Naive B cell (primary cell): ENCODE measurements at regions not wholly inside any gene's neighbourhood (a gene's known extent, or its start where the extent isn't known, plus 50 kb on each side); places are given as distances from the start of the nearest gene placed in this dataset.
A peak's percentile ranks its signal among the peaks of the same experiment; 100 is the strongest.

Experiments
- ATAC-seq, 2 donors: fragments of 150-1000 bp; cut with Tn5 transposase; 2 replicates each; pipeline ENCODE4 v1.10.0; 2021; ENCODE audit warnings: low read depth in 2 of 2, mild to moderate bottlenecking in 2 of 2, moderate library complexity in 2 of 2
- DNase-seq: peaks from one replicate; pipeline ENCODE4 v3.0.0; 2022
- H3K27ac Mint-ChIP-seq, 6 donors: one replicate each; pipeline ENCODE4 v1.8.0; 2020 to 2022; ENCODE audit warnings: mild to moderate bottlenecking in 6 of 6, mixed read lengths in 6 of 6, moderate library complexity in 5 of 6, inconsistent platforms in 2 of 6
- H3K27me3 Mint-ChIP-seq, 3 donors: one replicate each; pipeline ENCODE4 v1.8.0; 2021 to 2022; ENCODE audit warnings: mixed read lengths in 3 of 3, mild to moderate bottlenecking in 1 of 3
- H3K36me3 Mint-ChIP-seq, 2 donors: one replicate each; pipeline ENCODE4 v1.8.0; 2020 to 2022; ENCODE audit warnings: mixed read lengths in 2 of 2, inconsistent platforms in 1 of 2, mild to moderate bottlenecking in 1 of 2
- H3K4me1 Mint-ChIP-seq, 3 donors: one replicate each; pipeline ENCODE4 v1.8.0; 2020 to 2022; ENCODE audit warnings: mixed read lengths in 3 of 3, inconsistent platforms in 1 of 3, mild to moderate bottlenecking in 1 of 3, moderate library complexity in 1 of 3
- H3K4me3 Mint-ChIP-seq, 8 donors: one replicate each; pipeline ENCODE4 v1.8.0; 2020 to 2022; ENCODE audit warnings: mild to moderate bottlenecking in 8 of 8, mixed read lengths in 8 of 8, moderate library complexity in 8 of 8, inconsistent platforms in 2 of 8
- H3K9me3 Mint-ChIP-seq, 7 donors: one replicate each; pipeline ENCODE4 v1.8.0; 2020 to 2022; ENCODE audit warnings: mixed read lengths in 7 of 7, mild to moderate bottlenecking in 5 of 7, inconsistent platforms in 2 of 7, moderate library complexity in 1 of 7

DNA sequence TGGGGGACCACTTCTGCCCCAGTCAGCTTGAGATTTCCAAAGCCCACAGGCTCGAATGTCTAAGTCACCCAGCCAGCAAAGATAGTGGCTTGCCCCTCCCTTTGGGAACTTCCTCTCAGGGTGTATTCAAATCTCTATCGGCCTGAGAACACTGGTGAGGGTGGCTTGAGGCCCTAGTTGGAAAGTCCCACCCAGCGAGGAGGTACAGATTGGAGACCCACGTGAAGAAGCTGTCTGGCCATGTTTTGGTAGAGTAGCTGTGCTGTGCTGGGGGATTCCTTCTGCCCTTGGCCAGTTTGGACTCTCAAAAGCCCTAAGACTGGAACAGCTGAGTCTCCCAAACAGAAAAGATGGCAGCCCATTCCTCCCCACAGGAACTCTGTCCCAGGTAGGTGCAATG lies 172.7 kb upstream of the RIOK2 start:
- ATAC-seq = peak in 1 of 2 donors; percentile 67
- no peak for DNase-seq
- Mint-ChIP-seq H3K27me3 (no peaks in the 10 kb centered on the region), H3K9me3 (peaks cover 25 to 74% (median 45%) of the 10 kb centered on the region in 7 donors), H3K36me3 (peaks cover 48 to 71% of the 10 kb centered on the region in 2 donors), H3K27ac (no peak overlapping the region), H3K4me3 (peak overlapping the region in 1 of 8 donors; percentile 2), H3K4me1 (peaks cover 0 to 4% (median 2%) of the 10 kb centered on the region in 3 donors)

DNA sequence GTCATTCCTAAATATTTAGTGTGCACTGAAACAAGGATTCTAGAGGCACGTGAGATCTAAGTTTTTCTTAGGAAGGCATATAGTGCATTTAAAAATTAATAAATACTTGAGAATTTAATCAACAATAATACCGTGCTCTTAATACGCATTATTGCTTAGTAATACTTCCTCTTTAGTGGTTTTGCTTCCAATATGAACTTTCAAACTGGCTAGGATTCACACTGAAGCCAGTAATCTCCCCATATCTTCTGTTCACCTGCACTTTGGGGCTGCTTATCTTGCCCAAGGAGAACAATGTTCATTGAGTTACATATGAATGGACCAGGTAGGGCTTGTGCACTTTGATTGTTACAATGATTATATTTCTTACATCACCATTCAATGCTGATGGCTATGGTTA lies 180.5 kb upstream of the RIOK2 start:
- Mint-ChIP-seq H3K27ac (no peak overlapping the region), H3K9me3 (peaks cover 3 to 18% (median 13%) of the 10 kb centered on the region in 7 donors), H3K4me1 (peaks cover 0 to 2% (median 0%) of the 10 kb centered on the region in 3 donors), H3K27me3 (no peaks in the 10 kb centered on the region), H3K4me3 (no peak overlapping the region), H3K36me3 (peaks cover 6 to 8% of the 10 kb centered on the region in 2 donors)
- DNase-seq (no peak), ATAC-seq (no peak)

DNA sequence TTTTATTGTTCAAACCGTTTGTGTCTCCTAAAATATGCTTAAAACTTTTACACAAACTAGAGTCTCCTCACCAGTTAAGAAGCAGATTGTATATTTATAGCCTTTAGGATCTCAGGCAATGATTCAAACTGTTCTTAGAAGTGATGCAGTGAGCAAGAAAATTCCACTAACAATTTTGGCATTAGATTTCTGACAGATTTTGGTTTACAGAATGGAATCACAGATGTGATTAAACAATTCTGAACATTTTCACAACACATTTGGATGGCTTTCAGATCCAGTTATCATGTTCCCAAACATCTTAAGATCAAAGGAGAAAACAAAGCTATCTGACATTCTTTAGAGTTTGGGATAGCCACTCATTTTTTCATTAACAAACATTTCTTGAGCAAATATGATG lies 181.7 kb upstream of the RIOK2 start:
- peaks cover 0 to 2% (median 0%) of the 10 kb centered on the region in 3 donors for H3K4me1 Mint-ChIP-seq
- H3K36me3 Mint-ChIP-seq = peaks cover 6 to 8% of the 10 kb centered on the region in 2 donors
- DNase-seq = no peak
- no peaks in the 10 kb centered on the region for H3K27me3 Mint-ChIP-seq
- peaks cover 3 to 17% (median 14%) of the 10 kb centered on the region in 7 donors for H3K9me3 Mint-ChIP-seq
- ATAC-seq = no peak
- H3K4me3 Mint-ChIP-seq = no peak overlapping the region
- H3K27ac Mint-ChIP-seq = no peak overlapping the region

DNA sequence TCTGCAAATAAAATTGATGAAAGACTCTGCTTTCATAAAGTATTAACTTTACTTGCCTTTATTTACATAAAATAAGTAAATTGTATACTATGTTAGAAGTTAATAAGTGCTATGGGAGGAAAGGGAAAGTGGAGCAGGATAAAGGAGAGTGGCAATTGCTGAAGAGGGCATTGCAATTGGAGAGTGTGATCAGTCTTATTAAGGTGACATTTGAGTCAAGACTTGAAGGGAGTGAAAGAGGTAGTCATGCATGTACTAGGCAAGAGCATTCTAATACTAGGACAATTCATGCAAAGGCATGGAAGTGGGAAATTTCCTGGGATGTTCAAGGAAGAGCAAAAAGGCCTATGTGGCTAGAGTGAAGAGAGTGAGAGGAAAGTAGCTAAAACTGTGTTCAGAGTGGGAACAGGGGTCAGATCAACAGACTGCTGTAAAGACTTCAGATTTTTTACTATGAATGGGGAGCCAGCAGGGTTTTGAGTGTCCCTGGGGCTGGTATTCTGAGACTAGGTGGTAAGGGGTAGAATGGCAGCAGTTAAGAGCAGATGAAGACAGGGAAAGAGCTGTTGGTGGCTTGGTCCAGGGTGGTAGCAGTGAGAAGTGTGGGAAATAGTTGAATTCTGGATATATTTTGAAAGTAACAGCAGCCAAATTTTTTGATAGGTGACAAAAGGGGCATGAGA lies 182.3 kb upstream of the RIOK2 start:
- peak overlapping the region in 1 of 6 donors; percentile 14 for H3K27ac Mint-ChIP-seq
- ATAC-seq = no peak
- no peak for DNase-seq
- peaks cover 5 to 18% (median 10%) of the 10 kb centered on the region in 7 donors for H3K9me3 Mint-ChIP-seq
- peaks cover 0 to 2% (median 0%) of the 10 kb centered on the region in 3 donors for H3K4me1 Mint-ChIP-seq
- H3K36me3 Mint-ChIP-seq = peaks cover 5 to 7% of the 10 kb centered on the region in 2 donors
- no peaks in the 10 kb centered on the region for H3K27me3 Mint-ChIP-seq
- H3K4me3 Mint-ChIP-seq = peak overlapping the region in 1 of 8 donors; percentile 10

DNA sequence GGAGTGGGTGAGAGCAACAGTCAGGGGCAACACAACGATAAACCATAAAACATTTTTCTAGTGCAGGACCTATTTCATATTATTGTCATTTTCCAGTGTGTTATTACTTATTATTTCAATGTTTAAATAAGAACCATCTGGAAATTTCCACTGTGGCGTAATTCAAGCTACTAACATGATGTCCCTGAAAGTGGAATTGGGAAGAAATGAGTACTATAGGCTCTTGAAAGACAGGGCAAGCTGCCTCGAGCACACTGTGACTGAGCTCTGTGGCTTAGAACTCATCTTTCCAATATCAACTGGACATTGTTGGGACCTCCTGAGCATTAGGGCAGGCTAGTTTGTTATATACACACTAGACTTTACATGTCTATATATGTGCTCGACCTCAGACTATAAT lies 182.9 kb upstream of the RIOK2 start:
- Mint-ChIP-seq H3K4me3 (no peak overlapping the region), H3K27me3 (no peaks in the 10 kb centered on the region), H3K4me1 (peaks cover 0 to 2% (median 0%) of the 10 kb centered on the region in 3 donors), H3K9me3 (peaks cover 3 to 15% (median 6%) of the 10 kb centered on the region in 7 donors), H3K27ac (no peak overlapping the region), H3K36me3 (peaks cover 0 to 4% of the 10 kb centered on the region in 2 donors)
- no peak for DNase-seq
- ATAC-seq = no peak

DNA sequence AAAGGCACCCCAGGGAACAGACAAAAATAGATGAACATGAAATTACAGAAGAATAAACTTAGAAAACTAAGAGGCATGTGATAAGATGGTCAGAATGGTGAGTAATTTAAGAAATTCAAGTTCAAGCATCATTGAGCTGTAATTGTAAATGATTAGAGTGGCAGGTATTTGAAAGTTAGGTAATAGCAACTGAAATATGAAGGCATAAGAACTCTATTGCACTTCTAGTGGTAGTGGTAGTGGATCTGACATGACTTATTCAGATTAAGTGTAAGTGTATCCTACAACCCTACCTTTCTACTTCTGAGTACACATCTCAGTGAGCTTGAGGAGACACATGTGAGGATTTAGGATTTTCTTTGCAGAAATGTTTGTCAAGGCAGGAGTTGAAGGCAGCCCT lies 192.9 kb upstream of the RIOK2 start:
- Mint-ChIP-seq H3K27ac (peak overlapping the region in 2 of 6 donors; percentile 25 to 77), H3K36me3 (peaks cover 0 to 5% of the 10 kb centered on the region in 2 donors), H3K4me1 (no peaks in the 10 kb centered on the region), H3K9me3 (peaks cover 0 to 22% (median 9%) of the 10 kb centered on the region in 7 donors), H3K27me3 (no peaks in the 10 kb centered on the region), H3K4me3 (no peak overlapping the region)
- ATAC-seq = no peak
- no peak for DNase-seq

DNA sequence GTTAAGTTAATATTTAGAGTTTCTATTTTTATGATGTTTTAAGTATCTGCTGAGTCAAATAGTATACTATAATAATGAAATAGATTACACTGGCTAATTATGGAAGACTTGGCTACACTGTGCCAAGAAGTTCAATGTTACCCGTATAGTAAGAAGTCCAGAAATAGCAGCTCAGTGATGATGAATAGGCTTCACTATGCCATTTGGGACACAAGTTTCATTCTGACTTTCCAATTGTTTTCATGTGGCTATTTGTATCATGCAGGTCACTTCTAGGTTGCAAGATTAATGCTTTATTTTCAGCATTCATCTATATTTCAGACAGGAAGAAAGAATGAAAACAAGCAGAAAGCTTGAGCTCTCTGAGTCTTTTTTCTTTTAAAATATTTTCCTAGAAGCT lies 194.5 kb upstream of the RIOK2 start:
- Mint-ChIP-seq H3K27me3 (no peaks in the 10 kb centered on the region), H3K4me1 (no peaks in the 10 kb centered on the region), H3K9me3 (peaks cover 0 to 17% (median 9%) of the 10 kb centered on the region in 7 donors), H3K4me3 (no peak overlapping the region), H3K27ac (no peak overlapping the region), H3K36me3 (peaks cover 0 to 8% of the 10 kb centered on the region in 2 donors)
- DNase-seq (no peak), ATAC-seq (no peak)

DNA sequence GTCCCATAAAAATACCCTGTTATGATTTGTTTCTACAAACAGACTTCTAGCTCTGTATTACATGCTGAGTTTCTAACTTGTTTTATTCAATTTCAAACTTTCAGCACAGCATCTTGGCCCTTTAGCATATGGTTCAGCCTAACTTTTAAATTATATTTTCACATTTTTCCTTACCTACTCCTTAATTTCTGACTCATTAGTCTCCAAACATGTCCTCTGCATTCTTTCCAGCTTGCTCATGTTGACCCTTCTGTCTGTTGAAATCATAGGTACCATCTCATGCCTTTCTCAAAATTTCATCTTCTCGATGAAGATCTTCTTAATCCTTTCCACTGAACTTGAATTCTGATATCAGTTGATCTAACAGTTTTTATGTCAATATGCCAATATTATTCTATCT lies 200.9 kb upstream of the RIOK2 start:
- Mint-ChIP-seq H3K4me3 (no peak overlapping the region), H3K27ac (no peak overlapping the region), H3K4me1 (no peaks in the 10 kb centered on the region), H3K27me3 (no peaks in the 10 kb centered on the region), H3K36me3 (peaks cover 0 to 8% of the 10 kb centered on the region in 2 donors), H3K9me3 (peaks cover 0 to 8% (median 5%) of the 10 kb centered on the region in 7 donors)
- ATAC-seq (no peak), DNase-seq (no peak)

DNA sequence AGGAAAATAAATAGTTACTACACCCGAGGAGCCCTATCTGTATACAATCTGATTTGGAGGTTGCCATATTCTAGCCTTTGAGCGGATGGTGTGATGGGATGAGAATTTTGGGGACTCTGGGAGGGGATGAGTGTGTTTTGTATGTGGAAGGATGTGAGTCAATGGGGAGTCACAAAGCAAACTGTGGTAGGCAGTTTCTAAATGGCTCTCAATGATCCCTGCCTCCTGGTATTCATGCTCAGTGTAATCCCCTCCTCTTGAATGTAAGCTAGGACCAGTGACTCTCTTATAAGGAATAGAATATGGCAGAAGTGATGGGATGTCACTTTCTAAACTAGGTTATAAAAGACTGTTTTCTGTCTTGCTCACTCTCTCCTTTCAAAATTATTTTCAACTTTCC lies 205.7 kb upstream of the RIOK2 start:
- Mint-ChIP-seq H3K4me1 (no peaks in the 10 kb centered on the region), H3K27ac (no peak overlapping the region), H3K9me3 (peaks cover 4 to 14% (median 9%) of the 10 kb centered on the region in 7 donors), H3K27me3 (no peaks in the 10 kb centered on the region), H3K4me3 (no peak overlapping the region), H3K36me3 (peaks cover 8 to 15% of the 10 kb centered on the region in 2 donors)
- no peak for DNase-seq
- no peak for ATAC-seq

DNA sequence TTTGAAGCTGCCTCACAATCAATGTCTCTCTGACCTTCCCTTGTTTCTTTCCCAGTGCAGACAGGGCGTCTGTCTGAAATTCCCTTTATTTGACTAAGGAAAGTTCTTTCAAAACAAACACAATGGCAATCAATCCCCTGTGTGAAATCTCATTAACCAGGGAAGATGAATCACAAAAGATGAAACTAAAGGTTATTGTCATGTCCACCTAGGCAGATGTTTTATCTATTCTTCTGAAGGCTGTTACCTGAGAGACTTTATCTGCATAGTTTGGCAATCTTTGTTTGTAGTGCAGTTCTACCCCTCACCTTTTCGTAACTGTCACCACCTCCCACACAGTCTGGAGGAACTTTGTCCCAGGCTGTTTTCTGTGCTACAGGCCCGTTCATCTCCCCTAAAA lies 217.5 kb upstream of the RIOK2 start:
- no peak overlapping the region for H3K4me3 Mint-ChIP-seq
- ATAC-seq (no peak), DNase-seq (no peak)
- H3K9me3 Mint-ChIP-seq = peaks cover 0 to 5% (median 0%) of the 10 kb centered on the region in 7 donors
- peaks cover 7 to 18% of the 10 kb centered on the region in 2 donors for H3K36me3 Mint-ChIP-seq
- H3K4me1 Mint-ChIP-seq = no peaks in the 10 kb centered on the region
- H3K27ac Mint-ChIP-seq = no peak overlapping the region
- no peaks in the 10 kb centered on the region for H3K27me3 Mint-ChIP-seq

DNA sequence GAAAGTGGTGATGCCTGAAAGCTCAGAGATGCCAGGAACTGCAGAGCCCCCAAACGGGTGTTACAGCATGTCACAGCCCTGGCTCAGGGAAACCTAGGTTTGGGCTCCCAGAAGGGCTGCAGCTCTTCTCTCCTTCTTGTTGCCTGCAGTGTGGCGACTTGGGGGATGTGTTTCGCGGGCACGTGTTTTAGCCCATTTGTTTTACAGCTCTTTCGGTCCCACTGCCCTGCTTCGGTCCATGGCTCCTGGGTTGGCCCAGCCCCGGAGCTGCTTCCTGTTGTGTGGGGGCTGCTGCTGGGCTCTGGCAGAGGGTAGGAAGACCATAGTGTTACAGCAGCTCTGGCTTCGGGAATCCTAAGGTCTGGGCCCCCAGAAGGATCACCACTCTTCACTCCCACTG lies 222.9 kb upstream of the RIOK2 start:
- H3K27me3 Mint-ChIP-seq = no peaks in the 10 kb centered on the region
- peaks cover 20 to 22% of the 10 kb centered on the region in 2 donors for H3K36me3 Mint-ChIP-seq
- H3K27ac Mint-ChIP-seq = no peak overlapping the region
- H3K9me3 Mint-ChIP-seq = peaks cover 0 to 18% (median 2%) of the 10 kb centered on the region in 7 donors
- H3K4me3 Mint-ChIP-seq = no peak overlapping the region
- no peak for DNase-seq
- ATAC-seq = no peak
- no peaks in the 10 kb centered on the region for H3K4me1 Mint-ChIP-seq

DNA sequence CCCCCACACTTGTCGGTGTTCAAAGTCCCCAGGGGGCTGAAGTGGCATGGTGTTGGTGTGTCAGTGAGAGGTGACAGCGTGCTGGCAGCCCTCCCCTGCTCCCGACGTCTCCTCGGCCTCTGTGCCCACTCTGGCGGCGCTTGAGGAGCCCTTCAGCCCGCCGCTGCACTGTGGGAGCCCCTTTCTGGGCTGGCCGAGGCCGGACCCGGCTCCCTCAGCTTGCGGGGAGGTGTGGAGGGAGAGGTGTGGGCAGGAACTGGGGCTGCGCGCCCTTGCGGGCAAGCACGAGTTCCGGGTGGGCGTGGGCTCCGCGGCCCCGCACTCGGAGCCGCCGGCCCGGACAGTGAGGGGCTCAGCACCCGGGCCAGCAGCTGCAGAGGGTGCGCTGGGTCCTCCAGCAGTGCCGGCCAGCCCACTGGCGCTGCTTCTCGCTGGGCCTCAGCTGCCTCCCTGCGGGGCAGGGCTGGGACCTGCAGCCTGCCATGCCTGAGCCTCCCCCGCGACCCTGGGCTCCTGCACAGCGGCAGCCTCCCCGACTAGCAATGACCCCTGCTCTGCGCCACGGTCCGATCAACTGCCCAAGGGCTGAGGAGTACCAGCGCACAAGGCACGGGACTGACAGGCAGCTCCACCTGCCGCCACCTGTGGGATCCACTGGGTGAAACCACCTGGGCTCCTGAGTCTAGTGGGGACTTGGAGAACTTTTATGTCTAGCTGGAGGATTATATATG lies 224.1 kb upstream of the RIOK2 start:
- ATAC-seq (no peak), DNase-seq (no peak)
- peaks cover 15 to 22% of the 10 kb centered on the region in 2 donors for H3K36me3 Mint-ChIP-seq
- peaks cover 0 to 18% (median 2%) of the 10 kb centered on the region in 7 donors for H3K9me3 Mint-ChIP-seq
- no peak overlapping the region for H3K27ac Mint-ChIP-seq
- no peak overlapping the region for H3K4me3 Mint-ChIP-seq
- no peaks in the 10 kb centered on the region for H3K27me3 Mint-ChIP-seq
- H3K4me1 Mint-ChIP-seq = no peaks in the 10 kb centered on the region

DNA sequence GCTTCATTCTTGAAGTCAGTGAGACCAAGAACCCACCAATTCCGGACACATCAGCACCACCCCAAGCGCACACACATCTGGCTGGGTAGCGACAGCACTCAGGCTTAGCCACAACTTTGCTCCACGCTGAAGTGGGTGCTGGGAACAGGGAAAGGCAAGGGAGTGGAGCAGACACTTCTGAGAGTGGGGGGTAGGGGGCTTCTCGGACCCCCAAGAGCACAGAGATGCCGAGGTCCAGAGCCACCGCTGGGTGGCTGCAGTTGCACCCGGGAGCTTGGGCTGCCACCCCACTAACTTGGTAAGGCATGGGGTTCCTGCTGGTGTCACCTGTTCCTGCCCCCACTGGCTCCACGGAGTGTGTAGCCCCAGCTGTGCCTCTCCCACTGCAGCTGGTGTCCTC lies 225.3 kb upstream of the RIOK2 start:
- ATAC-seq = no peak
- peaks cover 15 to 22% of the 10 kb centered on the region in 2 donors for H3K36me3 Mint-ChIP-seq
- no peaks in the 10 kb centered on the region for H3K4me1 Mint-ChIP-seq
- H3K27ac Mint-ChIP-seq = peak overlapping the region in 1 of 6 donors; percentile 47
- DNase-seq = no peak
- peaks cover 0 to 18% (median 2%) of the 10 kb centered on the region in 7 donors for H3K9me3 Mint-ChIP-seq
- peak overlapping the region in 1 of 8 donors; percentile 12 for H3K4me3 Mint-ChIP-seq
- no peaks in the 10 kb centered on the region for H3K27me3 Mint-ChIP-seq

DNA sequence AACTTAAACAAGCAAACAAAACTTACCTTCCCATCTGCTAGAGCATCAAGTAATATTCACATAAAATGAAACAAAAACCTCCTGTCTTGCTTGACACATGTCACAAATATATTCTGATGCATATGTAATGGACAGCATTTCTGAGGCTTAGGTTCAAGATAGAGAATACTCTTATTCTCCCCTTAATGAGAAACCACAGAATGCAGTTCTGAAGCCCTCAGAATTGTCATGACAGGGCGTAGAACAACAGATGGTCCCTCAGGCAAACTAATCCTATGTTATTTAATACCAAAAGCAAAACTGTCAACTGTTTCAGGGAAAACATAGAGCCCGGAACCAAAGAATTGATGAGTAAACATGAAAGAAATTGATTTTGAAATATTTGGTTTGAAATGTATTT lies 229.9 kb upstream of the RIOK2 start:
- DNase-seq = no peak
- H3K9me3 Mint-ChIP-seq = peaks cover 0 to 6% (median 0%) of the 10 kb centered on the region in 7 donors
- H3K4me1 Mint-ChIP-seq = no peaks in the 10 kb centered on the region
- H3K36me3 Mint-ChIP-seq = peaks cover under 1 to 6% of the 10 kb centered on the region in 2 donors
- ATAC-seq = no peak
- H3K4me3 Mint-ChIP-seq = no peak overlapping the region
- H3K27ac Mint-ChIP-seq = no peak overlapping the region
- no peaks in the 10 kb centered on the region for H3K27me3 Mint-ChIP-seq
